Smooth muscle cell (in vitro differentiated cells): ENCODE measurements at regions not wholly inside any gene's neighbourhood (a gene's known extent, or its start where the extent isn't known, plus 50 kb on each side); places are given as distances from the start of the nearest gene placed in this dataset.

Experiments
- DNase-seq: peaks from one replicate; lab custom pipeline; 2025; ENCODE audit not compliant: unreplicated experiment; lab: John Stamatoyannopoulos, UW
- H2AFZ ChIP-seq: fragments of 200-600 bp; sonication (generic); 2 replicates; pipeline ENCODE4 v1.6.0; 2016; ENCODE audit warnings: antibody characterized with exemption, low read depth, mild to moderate bottlenecking
- H3F3A ChIP-seq: fragments of 200-600 bp; sonication (generic); 2 replicates; pipeline ENCODE4 v1.6.0; 2017; ENCODE audit warnings: antibody characterized with exemption, low read depth
- H3K27ac ChIP-seq: fragments of 200-600 bp; sonication (generic); 2 replicates; pipeline ENCODE4 v1.5.1; 2016; ENCODE audit warnings: low read depth, mild to moderate bottlenecking
- H3K27me3 ChIP-seq: fragments of 200-600 bp; sonication (generic); 2 replicates; pipeline ENCODE4 v1.6.1; 2016; ENCODE audit warnings: low read depth, mild to moderate bottlenecking
- H3K36me3 ChIP-seq: fragments of 200-600 bp; sonication (generic); 2 replicates; pipeline ENCODE4 v1.5.1; 2016; ENCODE audit warnings: low read depth
- H3K4me1 ChIP-seq: fragments of 200-600 bp; sonication (generic); 2 replicates; pipeline ENCODE4 v1.5.1; 2016; ENCODE audit warnings: low read depth
- H3K4me2 ChIP-seq: fragments of 200-600 bp; sonication (generic); 2 replicates; pipeline ENCODE4 v1.6.0; 2016; ENCODE audit warnings: mild to moderate bottlenecking
- H3K4me3 ChIP-seq: fragments of 200-600 bp; sonication (generic); 2 replicates; pipeline ENCODE4 v1.5.1; 2016; ENCODE audit warnings: mild to moderate bottlenecking
- H3K79me2 ChIP-seq: fragments of 200-600 bp; sonication (generic); 2 replicates; pipeline ENCODE4 v1.6.0; 2016; ENCODE audit warnings: low read depth, mild to moderate bottlenecking
- H3K9ac ChIP-seq: fragments of 200-600 bp; sonication (generic); 2 replicates; pipeline ENCODE4 v1.6.0; 2016; ENCODE audit warnings: low read depth
- H3K9me3 ChIP-seq: fragments of 200-600 bp; sonication (generic); replicated peaks from 2 replicates; pipeline ENCODE4 v1.5.1; 2016; ENCODE audit warnings: low read depth
- H4K20me1 ChIP-seq: fragments of 200-600 bp; sonication (generic); 2 replicates; pipeline ENCODE4 v1.6.0; 2016; ENCODE audit warnings: low read depth
- CTCF ChIP-seq: fragments of 200-600 bp; sonication (generic); IDR thresholded peaks from 2 replicates; pipeline ENCODE4 v1.5.1; 2017; ENCODE audit warnings: borderline replicate concordance, mild to moderate bottlenecking, antibody characterized with exemption; ENCODE audit not compliant: insufficient read depth, poor library complexity, severe bottlenecking
- WGBS: methylation state at CpG from one replicate; pipeline ENCODE4 v1.1.7; 2016; ENCODE audit warnings: low lambda C conversion rate; 5-methylcytosine and 5-hydroxymethylcytosine counted together

DNA sequence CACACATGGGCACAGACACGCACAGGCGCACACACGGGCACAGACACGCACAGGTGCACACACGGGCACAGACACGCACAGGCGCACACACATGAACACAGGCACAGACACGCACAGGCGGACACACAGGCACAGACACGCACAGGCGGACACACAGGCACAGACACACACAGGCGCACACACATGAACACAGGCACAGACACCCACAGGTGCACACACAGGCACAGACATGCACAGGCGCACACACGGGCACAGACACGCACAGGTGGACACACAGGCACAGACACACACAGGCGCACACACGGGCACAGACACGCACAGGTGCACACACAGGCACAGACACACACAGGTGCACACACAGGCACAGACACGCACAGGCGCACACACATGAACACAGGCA lies 312.8 kb upstream of the IRX1 start:
- no peak overlapping the region for H2AFZ ChIP-seq
- 93% methylated on average over 11 of the region's 20 CpGs for WGBS
- no peaks in the 10 kb centered on the region for H3F3A ChIP-seq
- DNase-seq: no peak
- H3K4me3 ChIP-seq: no peak overlapping the region
- no peak overlapping the region for H3K4me2 ChIP-seq
- no peaks in the 10 kb centered on the region for H3K36me3 ChIP-seq
- no peaks in the 10 kb centered on the region for H3K9me3 ChIP-seq
- H3K4me1 ChIP-seq: peaks cover 4% of the 10 kb centered on the region
- no peaks in the 10 kb centered on the region for H3K79me2 ChIP-seq
- no peaks in the 10 kb centered on the region for H4K20me1 ChIP-seq
- H3K27ac ChIP-seq: no peak overlapping the region
- no peak for TF ChIP-seq CTCF
- H3K27me3 ChIP-seq: peaks cover 27% of the 10 kb centered on the region
- no peak overlapping the region for H3K9ac ChIP-seq

DNA sequence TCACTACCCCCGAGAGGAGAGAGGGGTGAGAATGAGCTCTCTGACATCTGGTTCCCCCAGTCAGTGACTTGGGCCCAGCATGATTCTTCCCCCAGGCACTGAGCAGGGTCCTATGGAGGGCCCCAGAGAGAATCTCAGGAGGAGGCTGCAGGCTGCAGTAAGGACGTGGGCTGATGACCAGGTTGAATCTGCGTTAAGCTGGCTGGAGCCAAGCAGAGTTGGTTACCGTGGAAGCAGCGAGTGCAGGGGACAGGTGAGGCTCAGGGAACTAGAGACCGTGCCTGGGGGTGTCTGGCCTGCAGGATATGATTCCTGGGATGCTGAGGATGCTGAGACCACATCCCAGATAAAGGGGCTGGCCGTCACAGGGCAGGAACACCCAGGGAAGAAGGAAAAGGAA lies 314.3 kb upstream of the IRX1 start:
- no peak overlapping the region for H3K4me2 ChIP-seq
- no peak overlapping the region for H3K9ac ChIP-seq
- 75% methylated on average over 7 of the region's 7 CpGs for whole genome bisulfite sequencing
- no peak for TF ChIP-seq CTCF
- no peaks in the 10 kb centered on the region for H3K36me3 ChIP-seq
- H3K9me3 ChIP-seq: no peaks in the 10 kb centered on the region
- H2AFZ ChIP-seq: no peak overlapping the region
- no peak for DNase-seq
- H3F3A ChIP-seq: no peaks in the 10 kb centered on the region
- H4K20me1 ChIP-seq: no peaks in the 10 kb centered on the region
- H3K4me1 ChIP-seq: peaks cover 4% of the 10 kb centered on the region
- H3K27ac ChIP-seq: no peak overlapping the region
- peaks cover 29% of the 10 kb centered on the region for H3K27me3 ChIP-seq
- H3K4me3 ChIP-seq: no peak overlapping the region
- no peaks in the 10 kb centered on the region for H3K79me2 ChIP-seq

GRCh38 chr5:3278643-3279042 lies 317.0 kb upstream of the IRX1 start:
- Histone ChIP-seq H2AFZ (no peak overlapping the region), H4K20me1 (no peaks in the 10 kb centered on the region), H3K9me3 (no peaks in the 10 kb centered on the region), H3K36me3 (no peaks in the 10 kb centered on the region), H3K9ac (no peak overlapping the region), H3F3A (no peaks in the 10 kb centered on the region), H3K27me3 (peaks cover 26% of the 10 kb centered on the region), H3K4me2 (no peak overlapping the region), H3K4me1 (peaks cover 4% of the 10 kb centered on the region), H3K4me3 (no peak overlapping the region), H3K79me2 (no peaks in the 10 kb centered on the region), H3K27ac (no peak overlapping the region)
- DNase-seq: no peak
- no peak for TF ChIP-seq CTCF
- WGBS: 47% methylated on average over 1 of the region's 1 CpG

DNA sequence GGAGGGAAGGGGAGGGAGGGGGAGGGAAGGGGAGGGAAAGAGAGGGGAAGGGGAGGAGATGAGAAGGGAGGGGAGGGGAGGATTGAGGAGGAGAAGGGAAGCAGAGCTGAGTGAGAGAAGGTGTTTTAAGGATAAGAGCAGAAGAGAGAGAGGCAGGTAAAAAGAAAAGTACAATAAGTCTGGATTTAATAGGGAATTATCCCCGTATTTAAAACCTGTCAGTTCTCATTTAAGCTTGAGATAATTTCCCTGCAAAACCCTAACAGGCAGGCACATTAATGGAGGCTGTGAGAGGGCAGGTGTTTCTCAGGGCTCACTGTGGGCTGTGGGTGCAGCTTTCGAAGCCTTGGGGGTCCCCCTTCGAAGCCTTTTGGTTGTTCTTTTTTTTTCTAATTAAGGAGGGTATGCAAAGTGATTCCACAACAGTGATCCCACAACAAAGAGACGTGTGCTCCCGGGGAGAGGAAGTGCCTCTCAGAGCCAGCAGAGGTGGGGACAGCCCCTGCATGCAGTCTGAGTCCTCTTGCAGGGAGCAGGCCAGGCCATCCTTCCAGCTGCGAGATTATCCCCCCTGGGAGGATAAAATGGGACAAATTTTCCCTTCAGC lies 317.9 kb upstream of the IRX1 start:
- no peak overlapping the region for H3K9ac ChIP-seq
- TF ChIP-seq CTCF: no peak
- H3K27ac ChIP-seq: no peak overlapping the region
- no peaks in the 10 kb centered on the region for H3K79me2 ChIP-seq
- peaks cover 26% of the 10 kb centered on the region for H3K27me3 ChIP-seq
- H3K4me3 ChIP-seq: no peak overlapping the region
- DNase-seq: no peak
- no peaks in the 10 kb centered on the region for H4K20me1 ChIP-seq
- H3K4me2 ChIP-seq: no peak overlapping the region
- no peak overlapping the region for H2AFZ ChIP-seq
- H3F3A ChIP-seq: no peaks in the 10 kb centered on the region
- no peaks in the 10 kb centered on the region for H3K9me3 ChIP-seq
- WGBS: 26% methylated on average over 6 of the region's 6 CpGs
- no peaks in the 10 kb centered on the region for H3K36me3 ChIP-seq
- peaks cover 4% of the 10 kb centered on the region for H3K4me1 ChIP-seq
